HUES48 (cell line): ENCODE measurements at regions not wholly inside any gene's neighbourhood (a gene's known extent, or its start where the extent isn't known, plus 50 kb on each side); places are given as distances from the start of the nearest gene placed in this dataset.
"Not testable (repeated sequence)": the region's sequence is repeated elsewhere in the genome, so short reads cannot be mapped to it uniquely, and the experiment has no call there.

Experiments used
- H3K27ac ChIP-seq: one replicate; pipeline ENCODE4 v1.7.0; 2013; ENCODE audit warnings: low read depth, low read length, inconsistent platforms
- H3K27me3 ChIP-seq: 2 replicates; pipeline ENCODE4 v1.6.1; 2013; ENCODE audit warnings: mild to moderate bottlenecking, low read length; ENCODE audit not compliant: control insufficient read depth, insufficient read depth
- H3K36me3 ChIP-seq: 2 replicates; pipeline ENCODE4 v1.6.1; 2013; ENCODE audit warnings: low read length; ENCODE audit not compliant: control insufficient read depth, insufficient read depth
- H3K4me1 ChIP-seq: 2 replicates; pipeline ENCODE4 v1.6.1; 2013; ENCODE audit warnings: mild to moderate bottlenecking, low read length; ENCODE audit not compliant: control insufficient read depth, insufficient read depth
- H3K4me3 ChIP-seq: 2 replicates; pipeline ENCODE4 v1.5.1; 2013; ENCODE audit warnings: mild to moderate bottlenecking, low read depth, low read length
- H3K9ac ChIP-seq: 2 replicates; pipeline ENCODE4 v1.6.1; 2013; ENCODE audit warnings: mild to moderate bottlenecking, low read depth, low read length, moderate library complexity
- H3K9me3 ChIP-seq: 2 replicates; pipeline ENCODE4 v1.6.1; 2013; ENCODE audit warnings: low read length; ENCODE audit not compliant: control insufficient read depth, insufficient read depth

GRCh38 chr2:111447482-111447881 lies 326.8 kb downstream of the BCL2L11 start:
- H3K9ac ChIP-seq, H3K36me3 ChIP-seq, H3K9me3 ChIP-seq, H3K4me1 ChIP-seq, H3K4me3 ChIP-seq, H3K27ac ChIP-seq, H3K27me3 ChIP-seq: not testable (repeated sequence)

GRCh38 chr2:111448796-111449195 lies 328.1 kb downstream of the BCL2L11 start:
- not testable (repeated sequence) for H3K36me3 ChIP-seq, H3K4me3 ChIP-seq, H3K4me1 ChIP-seq, H3K9me3 ChIP-seq, H3K27ac ChIP-seq, H3K27me3 ChIP-seq, H3K9ac ChIP-seq

DNA sequence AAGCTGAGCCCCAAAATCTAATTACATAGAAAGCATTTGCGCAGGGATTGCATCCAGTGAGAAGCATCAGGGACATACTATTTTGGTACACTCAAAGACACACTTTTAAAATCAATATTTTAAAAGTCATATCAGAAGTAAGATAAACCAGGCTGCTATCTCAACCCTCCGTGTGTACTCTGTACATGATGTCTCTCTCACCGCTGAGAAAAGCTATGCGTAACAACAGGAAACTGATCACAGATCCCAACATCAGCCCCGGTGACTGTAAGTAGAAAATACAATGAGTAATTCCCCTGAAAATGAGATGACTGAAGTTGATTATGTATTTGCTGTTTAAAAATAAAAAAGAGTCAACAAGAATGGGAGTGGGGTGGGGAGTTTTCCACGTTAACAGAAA lies 329.8 kb downstream of the BCL2L11 start:
- H3K9ac ChIP-seq, H3K27me3 ChIP-seq, H3K27ac ChIP-seq, H3K9me3 ChIP-seq, H3K4me3 ChIP-seq, H3K36me3 ChIP-seq: not testable (repeated sequence)
- peaks cover 16% of the 10 kb centered on the region; the same call in 1 of the 2 replicates for H3K4me1 ChIP-seq

DNA sequence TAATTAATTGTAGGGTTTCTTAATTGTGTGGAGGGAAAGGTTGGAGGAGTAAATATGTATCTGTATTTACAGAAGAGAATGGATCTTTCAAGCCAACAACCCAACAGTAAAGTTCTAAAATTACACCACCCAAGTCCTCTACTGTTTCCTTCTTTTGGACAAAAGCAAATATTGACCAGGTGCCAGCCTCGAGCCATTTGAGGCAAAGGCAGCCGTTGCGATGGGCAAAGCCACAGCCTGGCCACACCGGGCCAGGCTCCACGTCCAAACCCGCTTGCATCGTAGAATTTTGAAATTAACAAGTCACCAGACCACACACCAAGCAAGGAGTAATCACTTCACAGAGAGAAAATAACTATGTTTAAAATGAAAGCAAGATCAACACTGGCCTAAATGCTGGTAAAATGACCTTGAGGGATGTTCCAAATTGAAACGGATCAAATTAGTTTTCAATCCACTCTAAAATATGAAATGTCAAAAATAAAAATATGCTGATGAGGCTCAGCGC lies 331.0 kb downstream of the BCL2L11 start:
- H3K9ac ChIP-seq, H3K27me3 ChIP-seq, H3K4me3 ChIP-seq, H3K9me3 ChIP-seq, H3K36me3 ChIP-seq, H3K27ac ChIP-seq: not testable (repeated sequence)
- H3K4me1 ChIP-seq = peaks cover 17% of the 10 kb centered on the region; the same call in 1 of the 2 replicates

DNA sequence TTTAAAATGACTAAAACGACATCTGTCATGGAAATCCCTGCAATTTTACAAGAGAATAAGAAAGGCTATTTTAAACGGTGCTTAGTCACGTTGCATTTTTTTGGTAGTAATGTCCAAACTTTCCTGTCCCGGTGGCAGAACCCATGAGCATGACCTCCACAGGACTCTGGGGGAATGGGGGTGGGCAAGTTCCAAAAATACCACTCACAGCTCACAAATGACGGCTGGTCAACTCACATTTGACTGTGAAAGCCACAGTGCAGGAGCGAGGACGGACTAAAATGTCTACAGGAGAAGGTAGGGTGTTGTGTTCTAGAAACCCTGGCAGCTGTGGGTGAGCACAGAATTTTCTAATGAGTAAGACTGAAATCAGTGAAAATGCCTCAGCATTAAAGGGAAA lies 331.5 kb downstream of the BCL2L11 start:
- H3K4me1 ChIP-seq = peaks cover 17% of the 10 kb centered on the region; the same call in 1 of the 2 replicates
- H3K9me3 ChIP-seq, H3K36me3 ChIP-seq, H3K4me3 ChIP-seq, H3K27me3 ChIP-seq, H3K27ac ChIP-seq, H3K9ac ChIP-seq: not testable (repeated sequence)

GRCh38 chr2:111453308-111453707 lies 332.6 kb downstream of the BCL2L11 start:
- not testable (repeated sequence) for H3K27me3 ChIP-seq, H3K9ac ChIP-seq, H3K9me3 ChIP-seq, H3K36me3 ChIP-seq, H3K4me3 ChIP-seq, H3K27ac ChIP-seq
- peaks cover 17% of the 10 kb centered on the region; the same call in 1 of the 2 replicates for H3K4me1 ChIP-seq

DNA sequence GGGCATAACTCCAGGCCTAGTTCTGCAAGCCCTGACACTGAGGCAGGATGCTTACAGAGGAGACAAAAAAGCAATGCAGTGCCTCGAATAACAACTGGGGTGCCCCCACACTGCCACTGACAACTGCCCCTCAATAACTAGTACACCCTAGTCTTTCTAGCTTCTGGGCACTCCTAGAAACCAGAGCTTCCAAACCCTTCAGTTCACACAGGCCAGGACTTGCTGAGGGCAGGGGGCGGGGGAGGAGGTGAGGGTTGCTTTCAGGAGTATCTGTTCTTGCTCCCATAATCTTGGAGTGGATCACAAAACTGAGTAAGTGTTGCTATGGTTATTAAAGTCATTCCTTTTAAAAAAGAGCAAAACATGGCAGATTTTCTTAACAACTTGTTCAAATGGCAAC lies 333.1 kb downstream of the BCL2L11 start:
- not testable (repeated sequence) for H3K27me3 ChIP-seq, H3K27ac ChIP-seq, H3K9me3 ChIP-seq, H3K9ac ChIP-seq, H3K4me3 ChIP-seq, H3K36me3 ChIP-seq
- H3K4me1 ChIP-seq = peaks cover 17% of the 10 kb centered on the region; the same call in 1 of the 2 replicates

DNA sequence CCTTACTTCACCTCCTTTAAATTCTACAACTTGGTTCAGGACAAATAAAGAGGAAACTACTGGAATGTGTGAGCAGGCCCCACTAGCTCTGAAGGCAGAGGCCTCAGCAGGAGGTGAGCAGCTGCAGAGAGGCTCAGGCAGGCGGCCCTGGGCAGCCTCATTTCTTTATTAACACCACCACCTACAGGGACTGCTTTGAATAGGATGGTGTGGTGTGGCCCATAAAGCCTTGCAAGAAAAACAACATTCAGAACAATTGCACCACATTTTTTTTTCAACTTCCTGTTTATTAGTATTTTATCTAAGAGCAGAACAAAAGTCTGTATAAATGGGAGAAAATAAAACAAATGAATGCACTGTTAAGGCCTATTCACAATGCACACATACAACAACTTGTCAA lies 333.7 kb downstream of the BCL2L11 start:
- H3K4me1 ChIP-seq = peaks cover 17% of the 10 kb centered on the region; the same call in 1 of the 2 replicates
- H3K27ac ChIP-seq = not testable (repeated sequence)

GRCh38 chr2:111455016-111456015 lies 334.6 kb downstream of the BCL2L11 start:
- H3K9me3 ChIP-seq, H3K36me3 ChIP-seq, H3K9ac ChIP-seq, H3K27me3 ChIP-seq, H3K4me3 ChIP-seq: not testable (repeated sequence)
- peaks cover 17% of the 10 kb centered on the region; the same call in 1 of the 2 replicates for H3K4me1 ChIP-seq
- peak overlapping the region; percentile 65 for H3K27ac ChIP-seq

More for the DNA sequence above, 333.7 kb downstream of the BCL2L11 start:
- H3K9me3 ChIP-seq, H3K4me3 ChIP-seq, H3K9ac ChIP-seq, H3K27me3 ChIP-seq, H3K36me3 ChIP-seq: not testable (repeated sequence)

DNA sequence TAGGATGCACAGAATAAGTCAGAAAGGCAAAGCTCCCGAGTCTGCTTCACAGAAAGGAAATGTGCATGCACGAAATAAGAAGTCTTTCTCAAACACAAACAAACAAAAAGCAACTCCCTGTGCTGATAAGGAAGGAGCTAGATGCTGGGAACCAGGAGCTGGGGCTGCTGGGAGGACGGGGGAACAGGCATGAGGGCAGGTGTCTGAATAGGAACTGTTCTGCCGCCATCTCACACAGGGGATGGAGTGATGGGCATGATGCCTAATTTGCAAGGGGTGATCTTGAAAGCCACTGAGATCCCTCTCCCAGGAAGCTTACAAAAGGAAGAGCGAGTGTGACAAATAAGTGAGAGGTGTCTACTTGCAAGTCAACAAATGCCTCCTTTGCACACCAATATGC lies 336.5 kb downstream of the BCL2L11 start:
- H3K27ac ChIP-seq, H3K36me3 ChIP-seq, H3K9me3 ChIP-seq, H3K9ac ChIP-seq, H3K4me3 ChIP-seq, H3K27me3 ChIP-seq: not testable (repeated sequence)
- H3K4me1 ChIP-seq = peaks cover 14% of the 10 kb centered on the region; the same call in 1 of the 2 replicates

DNA sequence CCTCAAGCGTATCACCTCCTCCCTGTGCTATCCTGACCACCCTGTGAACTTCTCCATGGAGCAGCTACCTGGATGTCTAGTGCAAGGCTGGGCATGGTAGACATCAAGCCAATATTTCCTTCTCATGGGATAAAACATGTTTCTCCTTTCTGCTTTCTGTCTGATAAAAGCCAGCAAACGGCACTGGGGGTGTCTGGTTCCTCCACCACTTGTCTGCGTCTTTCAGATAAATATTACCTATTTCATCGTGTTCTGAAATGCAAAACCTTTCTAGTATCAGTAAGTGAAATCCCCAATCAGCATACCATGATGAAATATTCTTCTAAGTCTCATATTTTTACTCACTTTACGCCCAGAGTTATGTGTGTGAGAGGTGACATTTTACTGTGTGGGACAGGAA lies 340.2 kb downstream of the BCL2L11 start:
- not testable (repeated sequence) for H3K36me3 ChIP-seq, H3K4me1 ChIP-seq, H3K27me3 ChIP-seq, H3K4me3 ChIP-seq, H3K9me3 ChIP-seq, H3K27ac ChIP-seq, H3K9ac ChIP-seq
